Neural cell (in vitro differentiated cells): ENCODE measurements at regions not wholly inside any gene's neighbourhood (a gene's known extent, or its start where the extent isn't known, plus 50 kb on each side); places are given as distances from the start of the nearest gene placed in this dataset.

ENCODE experiments used
- SMC3 ChIP-seq: fragments of 450-650 bp; conservative IDR thresholded peaks from 2 replicates; pipeline ENCODE4 v1.6.1; 2014; ENCODE audit warnings: antibody characterized with exemption, mild to moderate bottlenecking, moderate library complexity; ENCODE audit not compliant: poor library complexity
- TF ChIP-seq, protein P1 (sequence below): fragments of 450-650 bp; IDR thresholded peaks from 2 replicates; pipeline ENCODE4 v1.5.1; 2014; ENCODE audit warnings: antibody characterized with exemption, mild to moderate bottlenecking, moderate library complexity; ENCODE audit not compliant: poor library complexity, severe bottlenecking

DNA sequence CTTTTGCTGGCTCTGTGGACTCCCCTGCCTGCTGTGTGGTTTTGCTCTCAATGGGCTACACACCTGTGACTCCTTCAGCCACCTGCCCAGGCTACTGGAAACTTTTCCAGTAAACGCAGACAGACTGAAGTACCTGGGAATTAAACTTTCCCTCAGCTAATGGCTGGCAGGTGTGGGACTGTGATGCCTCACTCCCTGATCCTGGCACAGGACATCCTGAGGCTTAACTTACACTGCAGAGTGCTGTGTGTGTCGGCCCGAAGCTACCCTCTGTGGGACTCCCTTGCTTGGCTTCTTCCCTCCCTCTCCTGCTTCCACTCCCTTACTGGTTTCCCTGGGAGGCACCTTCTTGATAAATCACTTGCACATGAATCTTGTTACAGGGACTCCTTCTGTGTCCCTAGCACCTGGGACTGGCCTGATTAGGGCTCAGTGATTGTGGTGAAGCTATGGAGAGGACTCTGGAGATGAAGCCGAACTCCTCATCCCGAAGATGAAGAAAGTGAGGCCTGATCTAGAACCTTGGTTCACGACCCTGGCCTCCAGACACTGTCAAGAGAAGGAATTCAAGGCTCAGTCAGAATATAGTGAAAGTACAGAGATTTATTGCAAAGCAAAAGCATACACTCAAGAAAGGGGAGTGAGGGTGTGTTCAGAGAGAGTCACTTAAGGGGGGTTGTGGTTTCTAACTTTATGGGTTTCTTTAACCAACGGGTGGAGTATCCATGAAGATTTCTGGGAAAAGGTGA, 113.4 kb upstream of the ALDH1B1 start:
- TF ChIP-seq SMC3: no peak
- TF ChIP-seq, protein P1, sequence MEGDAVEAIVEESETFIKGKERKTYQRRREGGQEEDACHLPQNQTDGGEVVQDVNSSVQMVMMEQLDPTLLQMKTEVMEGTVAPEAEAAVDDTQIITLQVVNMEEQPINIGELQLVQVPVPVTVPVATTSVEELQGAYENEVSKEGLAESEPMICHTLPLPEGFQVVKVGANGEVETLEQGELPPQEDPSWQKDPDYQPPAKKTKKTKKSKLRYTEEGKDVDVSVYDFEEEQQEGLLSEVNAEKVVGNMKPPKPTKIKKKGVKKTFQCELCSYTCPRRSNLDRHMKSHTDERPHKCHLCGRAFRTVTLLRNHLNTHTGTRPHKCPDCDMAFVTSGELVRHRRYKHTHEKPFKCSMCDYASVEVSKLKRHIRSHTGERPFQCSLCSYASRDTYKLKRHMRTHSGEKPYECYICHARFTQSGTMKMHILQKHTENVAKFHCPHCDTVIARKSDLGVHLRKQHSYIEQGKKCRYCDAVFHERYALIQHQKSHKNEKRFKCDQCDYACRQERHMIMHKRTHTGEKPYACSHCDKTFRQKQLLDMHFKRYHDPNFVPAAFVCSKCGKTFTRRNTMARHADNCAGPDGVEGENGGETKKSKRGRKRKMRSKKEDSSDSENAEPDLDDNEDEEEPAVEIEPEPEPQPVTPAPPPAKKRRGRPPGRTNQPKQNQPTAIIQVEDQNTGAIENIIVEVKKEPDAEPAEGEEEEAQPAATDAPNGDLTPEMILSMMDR: no peak
